ENCODE measurements at regions not wholly inside any gene's neighbourhood (a gene's known extent, or its start where the extent isn't known, plus 50 kb on each side); places are given as distances from the start of the nearest gene placed in this dataset.

GRCh38 chr4:38306482-38307071, 346.4 kb downstream of the PTTG2 start:
- ChIA-PET CTCF (interaction anchor here (1.1 to 1.5 kb wide), 3 partner anchors 12 to 472 kb away, joined by 3 to 5 read pairs (median 4); no protein-coding TSS in a partner anchor), POLR2A (interaction anchor here (0.6 to 1.2 kb wide), 2 partner anchors 13 to 676 kb away, joined by 3 to 7 read pairs; no protein-coding TSS in a partner anchor)
- Mint-ChIP-seq H3K4me3 (no peak overlapping the region), H3K4me1 (ENCODE audit: low read depth) (peaks cover 48% of the 10 kb centered on the region), H3K27me3 (no peaks in the 10 kb centered on the region), H3K36me3 (ENCODE audit: low read depth) (peaks cover 7% of the 10 kb centered on the region), H3K9me3 (peaks cover 5% of the 10 kb centered on the region), H3K27ac (peak overlapping the region; percentile 65)
- H3K27me3 ChIP-seq (ENCODE audit: control insufficient read depth in 1 of 2, insufficient read depth in 2 of 2, low read length in 2 of 2) = no peaks in the 10 kb centered on the region
- TF ChIP-seq CTCF (IDR thresholded peaks at IDR 0.05) = no peak
- H3K4me3 ChIP-seq (ENCODE audit: low read length) = no peak overlapping the region
- DNase-seq (peak in 3 of 14 experiments; percentile 41 to 49 (median 43)), ATAC-seq (ENCODE audit: poor library complexity) (no peak)
- no peak overlapping the region for H3K27ac ChIP-seq (ENCODE audit: low read depth in 1 of 2, low read length in 2 of 2)
- no peaks in the 10 kb centered on the region for H3K36me3 ChIP-seq (ENCODE audit: insufficient read depth, low read length)
- H3K9me3 ChIP-seq (ENCODE audit: control insufficient read depth in 1 of 2, insufficient read depth in 1 of 2, low read length in 2 of 2) = peaks cover 5 to 12% of the 10 kb centered on the region in 2 experiments
- intact Hi-C loops (cut with DNase I, micrococcal nuclease) = no loop called here
- peaks cover 27% of the 10 kb centered on the region for H3K4me1 ChIP-seq (ENCODE audit: insufficient read depth, low read length)

- peaks cover 58% of the 10 kb centered on the region for H3K4me1 Mint-ChIP-seq (ENCODE audit: low read depth)
- TF ChIP-seq CTCF (IDR thresholded peaks at IDR 0.05) = no peak
- Histone ChIP-seq H3K4me1 (ENCODE audit: insufficient read depth, low read length) (peaks cover 36% of the 10 kb centered on the region), H3K27ac (ENCODE audit: low read depth in 1 of 2, low read length in 2 of 2) (no peak overlapping the region), H3K9me3 (ENCODE audit: control insufficient read depth in 1 of 2, insufficient read depth in 1 of 2, low read length in 2 of 2) (peaks cover 0 to under 1% of the 10 kb centered on the region in 2 experiments), H3K36me3 (ENCODE audit: insufficient read depth, low read length) (no peaks in the 10 kb centered on the region), H3K27me3 (ENCODE audit: control insufficient read depth in 1 of 2, insufficient read depth in 2 of 2, low read length in 2 of 2) (no peaks in the 10 kb centered on the region), H3K4me3 (ENCODE audit: low read length) (no peak overlapping the region)
- DNase-seq (no peak), ATAC-seq (ENCODE audit: poor library complexity) (no peak)
- ChIA-PET CTCF (interaction anchor here (1.7 to 3.3 kb wide), 2 partner anchors 11 to 32 kb away, joined by 3 to 30 read pairs; no protein-coding TSS in a partner anchor), POLR2A (interaction anchor here (2.0 kb wide), 1 partner anchor 66 kb away, joined by 7 read pairs; no protein-coding TSS in a partner anchor)
- H3K27me3 Mint-ChIP-seq = no peaks in the 10 kb centered on the region
- intact Hi-C loops (cut with DNase I, micrococcal nuclease) = no loop called here
- H3K36me3 Mint-ChIP-seq (ENCODE audit: low read depth) = no peaks in the 10 kb centered on the region
- H3K9me3 Mint-ChIP-seq = no peaks in the 10 kb centered on the region
- no peak overlapping the region for H3K27ac Mint-ChIP-seq
- H3K4me3 Mint-ChIP-seq = no peak overlapping the region
Observed at GRCh38 chr4:38308728-38309311, 348.6 kb downstream of the PTTG2 start.

DNA sequence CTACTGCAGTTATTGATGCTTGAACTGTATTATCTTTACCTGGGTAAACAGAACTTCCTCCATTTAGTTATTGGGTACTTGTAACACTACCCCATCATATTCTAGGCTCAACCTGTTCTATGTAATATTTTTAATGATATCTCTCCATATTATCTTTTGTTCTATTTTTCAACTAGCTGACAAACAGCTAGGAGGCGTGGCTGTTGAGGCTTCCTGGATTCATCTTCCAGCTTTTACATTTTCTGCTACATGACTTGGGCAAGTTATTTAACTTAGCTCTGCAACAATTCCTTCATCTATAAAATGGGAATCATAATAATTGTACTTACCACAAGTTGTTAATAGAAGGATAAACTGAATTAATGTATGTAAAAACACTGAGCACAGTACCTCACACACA, 349.3 kb downstream of the PTTG2 start:
- CTCF ChIA-PET = interaction anchor here (1.3 to 3.3 kb wide), 3 partner anchors 10 to 366 kb away, joined by 3 to 30 read pairs (median 6); no protein-coding TSS in a partner anchor
- Histone ChIP-seq H3K27ac (ENCODE audit: low read depth in 1 of 2, low read length in 2 of 2) (no peak overlapping the region), H3K4me3 (ENCODE audit: low read length) (no peak overlapping the region), H3K9me3 (ENCODE audit: control insufficient read depth in 1 of 2, insufficient read depth in 1 of 2, low read length in 2 of 2) (no peaks in the 10 kb centered on the region), H3K27me3 (ENCODE audit: control insufficient read depth in 1 of 2, insufficient read depth in 2 of 2, low read length in 2 of 2) (no peaks in the 10 kb centered on the region), H3K36me3 (ENCODE audit: insufficient read depth, low read length) (no peaks in the 10 kb centered on the region), H3K4me1 (ENCODE audit: insufficient read depth, low read length) (peaks cover 41% of the 10 kb centered on the region)
- POLR2A ChIA-PET = interaction anchor here (1.5 to 2.0 kb wide), 3 partner anchors 67 to 356 kb away, joined by 6 to 7 read pairs (median 6); no protein-coding TSS in a partner anchor
- Mint-ChIP-seq H3K4me3 (no peak overlapping the region), H3K9me3 (no peaks in the 10 kb centered on the region), H3K36me3 (ENCODE audit: low read depth) (no peaks in the 10 kb centered on the region), H3K4me1 (ENCODE audit: low read depth) (peaks cover 58% of the 10 kb centered on the region), H3K27ac (no peak overlapping the region), H3K27me3 (no peaks in the 10 kb centered on the region)
- no peak for DNase-seq
- intact Hi-C loops (cut with DNase I, micrococcal nuclease) = no loop called here
- no peak for TF ChIP-seq CTCF (IDR thresholded peaks at IDR 0.05)
- ATAC-seq (ENCODE audit: poor library complexity) = no peak
